ENCODE measurements at regions not wholly inside any gene's neighbourhood (a gene's known extent, or its start where the extent isn't known, plus 50 kb on each side); places are given as distances from the start of the nearest gene placed in this dataset.

DNA sequence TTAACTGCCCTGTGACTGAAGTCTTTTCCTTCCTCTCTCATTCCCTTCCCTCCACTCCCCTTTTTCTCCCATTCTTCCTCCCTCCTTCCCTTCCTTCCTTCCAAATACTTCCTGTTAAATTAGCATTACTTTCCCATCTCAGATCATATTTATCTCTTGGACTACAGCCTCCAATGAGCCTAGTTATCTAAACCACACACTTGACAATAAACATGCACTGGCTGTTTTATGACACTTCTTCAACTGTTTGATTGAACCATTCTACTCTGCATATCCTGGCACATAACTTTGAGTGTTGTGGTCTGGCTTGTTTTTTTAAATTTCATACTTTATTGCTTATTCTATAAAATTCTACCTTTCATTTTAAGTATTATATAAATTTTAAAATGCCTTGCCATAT is 1860.8 kb upstream of the LRRTM1 start:
- TF ChIP-seq GATA2 (IDR thresholded peaks at IDR 0.05; ENCODE audit: low read depth, low read length) (no peak), GATA3 (IDR thresholded peaks at IDR 0.05; ENCODE audit: low read depth, low read length) (no peak)

Data from SH-SY5Y (cell line).